A673 (cell line): ENCODE measurements at regions not wholly inside any gene's neighbourhood (a gene's known extent, or its start where the extent isn't known, plus 50 kb on each side); places are given as distances from the start of the nearest gene placed in this dataset.

Experiments used
- BruUV-seq: library from RNA; stranded (reverse); fragments of 400-500 nt; replicated peaks from 2 replicates; lab custom pipeline; 2021; lab: Mats Ljungman, UMichigan
- CTCF ChIA-PET: fragments of 300-600 bp; sonication (Branson Sonifier 250); formaldehyde crosslinking; loops from one replicate; lab custom pipeline; 2022; ENCODE audit warnings: antibody characterized with exemption; lab: Charles Lee
- POLR2A ChIA-PET: fragments of 300-600 bp; sonication (Branson Sonifier 250); formaldehyde crosslinking; loops from one replicate; lab custom pipeline; 2022; ENCODE audit warnings: antibody characterized with exemption; ENCODE audit not compliant: low non-redundant PET; lab: Charles Lee
- DNase-seq: peaks from one replicate; pipeline ENCODE4 v3.0.0-alpha.2; 2015; ENCODE audit warnings: low spot score
- H3K27ac ChIP-seq: fragments of 200-600 bp; sonication (generic); 2 replicates; pipeline ENCODE4 v1.5.1; 2016; ENCODE audit warnings: mixed run types, low read depth, mild to moderate bottlenecking, mixed read lengths, antibody characterized with exemption, low read length; ENCODE audit not compliant: poor library complexity, severe bottlenecking
- H3K27me3 ChIP-seq: fragments of 200-600 bp; sonication (generic); replicated peaks from 2 replicates; pipeline ENCODE4 v1.6.1; 2017; ENCODE audit warnings: mixed run types, low read depth, mild to moderate bottlenecking, mixed read lengths, antibody characterized with exemption, low read length; ENCODE audit not compliant: insufficient read depth, poor library complexity
- H3K36me3 ChIP-seq: fragments of 200-600 bp; sonication (generic); 2 replicates; pipeline ENCODE4 v1.6.1; 2016; ENCODE audit warnings: mixed run types, mild to moderate bottlenecking, mixed read lengths, antibody characterized with exemption, low read length; ENCODE audit not compliant: insufficient read depth, poor library complexity, severe bottlenecking
- H3K4me1 ChIP-seq: fragments of 200-600 bp; sonication (generic); 2 replicates; pipeline ENCODE4 v1.6.1; 2017; ENCODE audit warnings: mixed run types, mild to moderate bottlenecking, mixed read lengths, antibody characterized with exemption, low read length; ENCODE audit not compliant: insufficient read depth, poor library complexity, severe bottlenecking
- H3K4me3 ChIP-seq: fragments of 200-600 bp; sonication (generic); 2 replicates; pipeline ENCODE4 v1.5.1; 2016; ENCODE audit warnings: low read depth, mixed run types, mild to moderate bottlenecking, mixed read lengths, low read length; ENCODE audit not compliant: poor library complexity, severe bottlenecking
- H3K9me3 ChIP-seq: fragments of 200-600 bp; sonication (generic); 2 replicates; pipeline ENCODE4 v1.6.1; 2016; ENCODE audit warnings: mixed run types, low read depth, mild to moderate bottlenecking, mixed read lengths, antibody characterized with exemption, low read length; ENCODE audit not compliant: poor library complexity, severe bottlenecking
- EZH2 ChIP-seq: fragments of 200-600 bp; sonication (generic); IDR thresholded peaks from 2 replicates; pipeline ENCODE4 v1.6.1; 2017; ENCODE audit warnings: borderline replicate concordance, low read depth, mild to moderate bottlenecking, mixed read lengths, antibody characterized with exemption, low read length; ENCODE audit not compliant: poor library complexity, severe bottlenecking
- intact Hi-C: fragments of 100-400 bp; cut with micrococcal nuclease; formaldehyde crosslinking; loops from one replicate; pipeline ENCODE4 v1.10.0; 2022; ENCODE audit not compliant: unreplicated experiment
- TF ChIP-seq, protein P1 (sequence below): fragments of 300-800, 200-600 bp; sonication (generic); conservative IDR thresholded peaks from 2 replicates; pipeline ENCODE4 v1.5.1; 2017; ENCODE audit warnings: low read depth, mild to moderate bottlenecking, antibody characterized with exemption, low read length, moderate library complexity, mixed read lengths

DNA sequence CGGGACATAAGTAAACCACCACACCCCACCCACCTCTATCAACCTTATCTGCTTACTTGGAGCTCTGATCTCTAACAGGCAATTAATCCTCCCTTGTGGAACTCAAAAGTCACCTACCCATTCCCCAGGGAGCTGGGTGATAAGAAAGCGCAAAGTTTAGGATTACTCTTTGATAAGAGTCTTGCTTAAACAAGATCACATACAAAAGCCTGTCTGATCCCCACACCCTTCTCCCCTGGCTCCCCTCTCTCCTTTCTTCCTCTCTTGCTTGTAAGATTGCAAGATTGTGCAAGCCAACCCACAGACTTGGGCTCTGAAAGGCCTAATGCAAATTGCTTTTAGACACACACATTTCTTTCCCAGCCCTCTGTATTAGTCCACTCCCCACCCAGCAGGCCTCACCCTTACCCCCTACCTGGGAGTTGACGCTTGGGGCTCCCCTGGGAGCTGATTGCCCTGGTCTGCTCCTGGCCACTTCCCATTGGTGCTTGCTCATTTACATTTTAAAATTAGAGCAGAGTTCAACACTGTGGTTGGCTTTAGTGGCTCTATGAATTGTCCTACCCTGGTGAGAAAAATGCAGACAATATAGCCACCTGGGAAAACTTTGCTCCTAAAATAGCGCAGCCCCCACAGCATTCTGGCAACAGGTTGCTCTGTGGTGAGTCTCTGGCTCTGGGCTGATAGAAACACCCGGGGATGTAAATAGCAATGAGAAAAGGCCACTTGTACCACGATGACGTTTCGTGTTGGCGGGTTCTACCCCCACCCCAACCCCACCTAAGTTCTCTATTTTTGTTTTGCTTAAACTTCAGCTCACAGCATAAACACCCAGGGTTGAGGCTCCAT is 58.9 kb upstream of the EPCAM start:
- CTCF ChIA-PET, result interaction anchor here (0.6 kb wide), 2 partner anchors 14 to 34 kb away, joined by 3 to 8 read pairs; no protein-coding TSS in a partner anchor
- intact Hi-C loops, result no loop called here
- POLR2A ChIA-PET, result no interaction called here
- no peak for DNase-seq
- Histone ChIP-seq H3K9me3 (no peaks in the 10 kb centered on the region), H3K36me3 (no peaks in the 10 kb centered on the region), H3K4me3 (no peak overlapping the region), H3K27me3 (no peaks in the 10 kb centered on the region), H3K27ac (no peak overlapping the region), H3K4me1 (no peaks in the 10 kb centered on the region)
- no TSS peak for BruUV-seq
- TF ChIP-seq, protein P1, sequence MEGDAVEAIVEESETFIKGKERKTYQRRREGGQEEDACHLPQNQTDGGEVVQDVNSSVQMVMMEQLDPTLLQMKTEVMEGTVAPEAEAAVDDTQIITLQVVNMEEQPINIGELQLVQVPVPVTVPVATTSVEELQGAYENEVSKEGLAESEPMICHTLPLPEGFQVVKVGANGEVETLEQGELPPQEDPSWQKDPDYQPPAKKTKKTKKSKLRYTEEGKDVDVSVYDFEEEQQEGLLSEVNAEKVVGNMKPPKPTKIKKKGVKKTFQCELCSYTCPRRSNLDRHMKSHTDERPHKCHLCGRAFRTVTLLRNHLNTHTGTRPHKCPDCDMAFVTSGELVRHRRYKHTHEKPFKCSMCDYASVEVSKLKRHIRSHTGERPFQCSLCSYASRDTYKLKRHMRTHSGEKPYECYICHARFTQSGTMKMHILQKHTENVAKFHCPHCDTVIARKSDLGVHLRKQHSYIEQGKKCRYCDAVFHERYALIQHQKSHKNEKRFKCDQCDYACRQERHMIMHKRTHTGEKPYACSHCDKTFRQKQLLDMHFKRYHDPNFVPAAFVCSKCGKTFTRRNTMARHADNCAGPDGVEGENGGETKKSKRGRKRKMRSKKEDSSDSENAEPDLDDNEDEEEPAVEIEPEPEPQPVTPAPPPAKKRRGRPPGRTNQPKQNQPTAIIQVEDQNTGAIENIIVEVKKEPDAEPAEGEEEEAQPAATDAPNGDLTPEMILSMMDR, result no peak
- TF ChIP-seq EZH2, result no peak

DNA sequence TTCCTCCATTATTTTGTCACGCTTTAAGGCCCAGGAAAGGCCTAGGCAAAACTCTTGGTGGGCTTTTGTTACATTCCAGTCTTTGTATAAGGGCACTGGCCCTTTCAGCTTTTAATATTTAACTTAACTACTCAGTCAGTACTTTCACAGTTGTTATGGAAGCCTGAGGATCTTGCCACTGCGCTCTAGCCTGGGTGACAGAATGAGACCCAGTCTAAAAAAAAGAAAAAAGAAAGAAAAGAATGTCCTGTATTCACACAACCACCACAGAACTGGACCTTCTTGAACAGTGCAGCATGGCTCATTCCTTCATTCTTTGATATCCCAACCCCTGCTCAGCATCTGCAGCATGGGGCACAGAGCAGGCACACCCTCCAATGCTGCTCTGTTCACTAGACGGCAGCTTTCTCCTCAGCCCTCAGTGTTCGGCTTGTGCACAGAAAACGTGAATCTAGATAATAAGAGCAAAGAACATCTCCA is 59.6 kb upstream of the EPCAM start:
- ChIA-PET CTCF (interaction anchor here (0.6 kb wide), 1 partner anchor 33 kb away, joined by 8 read pairs; no protein-coding TSS in a partner anchor), POLR2A (no interaction called here)
- Histone ChIP-seq H3K4me3 (no peak overlapping the region), H3K4me1 (no peaks in the 10 kb centered on the region), H3K9me3 (no peaks in the 10 kb centered on the region), H3K27ac (no peak overlapping the region), H3K36me3 (no peaks in the 10 kb centered on the region), H3K27me3 (no peaks in the 10 kb centered on the region)
- TF ChIP-seq, protein P1, result no peak
- TF ChIP-seq EZH2, result no peak
- no TSS peak for BruUV-seq
- intact Hi-C loops, result no loop called here
- DNase-seq, result no peak

DNA sequence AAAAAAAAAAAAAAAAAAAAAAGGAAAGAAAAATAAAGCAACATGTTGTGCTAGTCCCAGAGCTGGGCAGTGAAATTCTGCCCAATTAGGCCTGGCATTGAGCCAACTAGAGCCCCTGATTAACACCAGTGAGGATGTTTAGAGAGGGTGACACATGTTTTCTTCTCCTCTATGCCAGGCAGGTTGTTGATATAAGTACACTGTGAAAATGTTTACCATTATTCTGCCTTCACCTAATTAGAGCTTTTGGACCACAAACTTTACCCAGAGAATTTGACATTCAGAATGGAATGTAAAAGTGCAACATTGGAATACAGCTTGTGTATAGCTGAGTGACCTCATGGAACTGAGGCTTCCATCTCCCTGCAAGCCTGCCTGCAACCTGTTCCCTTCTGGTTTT is 62.0 kb upstream of the EPCAM start:
- DNase-seq, result no peak
- ChIA-PET POLR2A (no interaction called here), CTCF (no interaction called here)
- TF ChIP-seq EZH2, result no peak
- TF ChIP-seq, protein P1, result no peak
- no TSS peak for BruUV-seq
- H3K4me3 ChIP-seq, result no peak overlapping the region
- no peaks in the 10 kb centered on the region for H3K36me3 ChIP-seq
- H3K27ac ChIP-seq, result no peak overlapping the region
- intact Hi-C loops, result no loop called here
- H3K9me3 ChIP-seq, result no peaks in the 10 kb centered on the region
- no peaks in the 10 kb centered on the region for H3K4me1 ChIP-seq
- no peaks in the 10 kb centered on the region for H3K27me3 ChIP-seq
